Kidney tubule cell (primary cell): ENCODE measurements at regions not wholly inside any gene's neighbourhood (a gene's known extent, or its start where the extent isn't known, plus 50 kb on each side); places are given as distances from the start of the nearest gene placed in this dataset.
"Not testable (repeated sequence)": the region's sequence is repeated elsewhere in the genome, so short reads cannot be mapped to it uniquely, and the experiment has no call there.

Experiments
- DNase-seq: peaks from one replicate; pipeline ENCODE4 v3.0.0-alpha.2; 2018; ENCODE audit warnings: low spot score

- DNase-seq = no peak
Observed at GRCh38 chr9:135277219-135278201, 190.0 kb downstream of the OLFM1 start.

- DNase-seq = no peak
Observed at GRCh38 chr9:135278586-135278985, 191.1 kb downstream of the OLFM1 start.

- DNase-seq = no peak
Observed at GRCh38 chr9:135279385-135279784, 191.9 kb downstream of the OLFM1 start.

GRCh38 chr9:135279834-135280393, 192.4 kb downstream of the OLFM1 start:
- DNase-seq = no peak

- no peak for DNase-seq
Observed at GRCh38 chr9:135280666-135281065, 193.2 kb downstream of the OLFM1 start.

GRCh38 chr9:135281151-135281550, 193.7 kb downstream of the OLFM1 start:
- DNase-seq = no peak

GRCh38 chr9:135281791-135282737, 194.6 kb downstream of the OLFM1 start:
- peak; percentile 72 for DNase-seq

GRCh38 chr9:135282808-135283207, 195.3 kb downstream of the OLFM1 start:
- no peak for DNase-seq

GRCh38 chr9:135283671-135284070, 195.9 kb upstream of the PPP1R26 start:
- DNase-seq = no peak

GRCh38 chr9:135284386-135285134, 195.0 kb upstream of the PPP1R26 start:
- no peak for DNase-seq

- not testable (repeated sequence) for DNase-seq
Observed at GRCh38 chr9:135286187-135286925, 193.2 kb upstream of the PPP1R26 start.

GRCh38 chr9:135286961-135287360, 192.6 kb upstream of the PPP1R26 start:
- no peak for DNase-seq

- no peak for DNase-seq
Observed at GRCh38 chr9:135287627-135288026, 192.0 kb upstream of the PPP1R26 start.

GRCh38 chr9:135288054-135288453, 191.5 kb upstream of the PPP1R26 start:
- no peak for DNase-seq

GRCh38 chr9:135289081-135289491, 190.5 kb upstream of the PPP1R26 start:
- DNase-seq = no peak

- DNase-seq = no peak
Observed at GRCh38 chr9:135290086-135290485, 189.5 kb upstream of the PPP1R26 start.

- no peak for DNase-seq
Observed at GRCh38 chr9:135290566-135290965, 189.0 kb upstream of the PPP1R26 start.

- DNase-seq = no peak
Observed at GRCh38 chr9:135291165-135291564, 188.4 kb upstream of the PPP1R26 start.

GRCh38 chr9:135294836-135295235, 184.7 kb upstream of the PPP1R26 start:
- DNase-seq = peak; percentile 1

- DNase-seq = no peak
Observed at GRCh38 chr9:135295551-135296300, 183.9 kb upstream of the PPP1R26 start.
